CD8-positive, alpha-beta memory T cell (primary cell): ENCODE measurements at regions not wholly inside any gene's neighbourhood (a gene's known extent, or its start where the extent isn't known, plus 50 kb on each side); places are given as distances from the start of the nearest gene placed in this dataset.

Source experiments
- CTCF ChIA-PET: fragments of 350-600 bp; sonication (Branson Sonifier 250); formaldehyde crosslinking; loops from one replicate; lab custom pipeline; 2021; ENCODE audit warnings: antibody characterized with exemption; lab: Charles Lee
- POLR2A ChIA-PET: fragments of 350-600 bp; sonication (Branson Sonifier 250); formaldehyde crosslinking; loops from one replicate; lab custom pipeline; 2021; ENCODE audit warnings: antibody characterized with exemption; lab: Charles Lee
- DNase-seq, 5 donors: peaks; one replicate each; pipeline versions ENCODE4 v3.0.0 to v3.0.0-alpha.2; 2020 to 2022; ENCODE audit warnings: mixed read lengths in 1 of 5
- H3K27ac ChIP-seq: one replicate; pipeline ENCODE4 v1.7.0; 2013; ENCODE audit warnings: low read depth, mild to moderate bottlenecking, low read length, moderate library complexity
- H3K27me3 ChIP-seq: 2 replicates; pipeline ENCODE4 v1.7.0; 2013; ENCODE audit warnings: low read length, mild to moderate bottlenecking; ENCODE audit not compliant: insufficient read depth, poor library complexity, severe bottlenecking
- H3K36me3 ChIP-seq: 2 replicates; pipeline ENCODE4 v1.7.0; 2013; ENCODE audit warnings: mild to moderate bottlenecking, low read length, moderate library complexity; ENCODE audit not compliant: insufficient read depth
- H3K4me1 ChIP-seq: 2 replicates; pipeline ENCODE4 v1.7.0; 2013; ENCODE audit warnings: mild to moderate bottlenecking, low read length, moderate library complexity; ENCODE audit not compliant: insufficient read depth
- H3K4me3 ChIP-seq: 2 replicates; pipeline ENCODE4 v1.7.0; 2013; ENCODE audit warnings: mild to moderate bottlenecking, low read length
- H3K9me3 ChIP-seq: 2 replicates; pipeline ENCODE4 v1.7.0; 2013; ENCODE audit warnings: mild to moderate bottlenecking, low read length
- H3K27ac Mint-ChIP-seq, 8 donors: one replicate each; pipeline ENCODE4 v1.8.0; 2020 to 2021; ENCODE audit warnings: mixed read lengths in 8 of 8, mild to moderate bottlenecking in 6 of 8, inconsistent platforms in 3 of 8, moderate library complexity in 3 of 8
- H3K27me3 Mint-ChIP-seq, 2 donors: one replicate each; pipeline ENCODE4 v1.8.0; 2020 to 2021; ENCODE audit warnings: mixed read lengths in 2 of 2, mild to moderate bottlenecking in 1 of 2, moderate library complexity in 1 of 2
- H3K36me3 Mint-ChIP-seq, 3 donors: one replicate each; pipeline ENCODE4 v1.8.0; 2020 to 2021; ENCODE audit warnings: mixed read lengths in 3 of 3, inconsistent platforms in 1 of 3, mild to moderate bottlenecking in 1 of 3
- H3K4me1 Mint-ChIP-seq, 3 donors: one replicate each; pipeline ENCODE4 v1.8.0; 2020 to 2021; ENCODE audit warnings: mixed read lengths in 3 of 3, inconsistent platforms in 1 of 3, mild to moderate bottlenecking in 1 of 3
- H3K4me3 Mint-ChIP-seq, 7 donors: one replicate each; pipeline ENCODE4 v1.8.0; 2020 to 2021; ENCODE audit warnings: mixed read lengths in 7 of 7, mild to moderate bottlenecking in 6 of 7, moderate library complexity in 4 of 7, inconsistent platforms in 2 of 7
- H3K9me3 Mint-ChIP-seq, 5 donors: one replicate each; pipeline ENCODE4 v1.8.0; 2020 to 2022; ENCODE audit warnings: mixed read lengths in 5 of 5, mild to moderate bottlenecking in 3 of 5, moderate library complexity in 2 of 5, inconsistent platforms in 1 of 5

GRCh38 chr1:67886076-67886475, 52.8 kb upstream of the GNG12 start:
- peaks cover 0 to 2% (median 0%) of the 10 kb centered on the region in 5 donors for H3K9me3 Mint-ChIP-seq
- CTCF ChIA-PET, result no interaction called here

DNA sequence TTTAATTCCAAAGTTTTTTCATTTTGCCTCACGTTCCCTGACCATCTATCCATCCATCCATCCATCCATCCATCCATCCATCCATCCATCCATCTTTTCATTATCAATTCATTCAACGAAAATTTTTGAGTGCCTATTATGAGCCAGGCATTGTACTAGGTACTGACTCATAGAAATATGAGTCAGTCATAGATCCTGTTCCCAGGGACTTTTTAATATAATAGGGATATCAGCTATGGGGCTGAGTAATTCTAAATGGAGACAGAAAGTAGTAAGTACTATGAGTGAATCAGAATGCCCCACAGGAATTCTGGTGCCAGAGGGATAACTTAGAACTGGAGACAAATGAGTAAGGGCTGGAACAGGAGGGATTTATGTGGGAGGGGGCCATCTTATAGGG, 49.8 kb upstream of the GNG12 start:
- Histone ChIP-seq H3K27ac (no peak overlapping the region), H3K27me3 (no peaks in the 10 kb centered on the region)
- POLR2A ChIA-PET, result no interaction called here

More at GRCh38 chr1:67886076-67886475, 52.8 kb upstream of the GNG12 start:
- Mint-ChIP-seq H3K27me3 (peaks cover 9 to 35% of the 10 kb centered on the region in 2 donors), H3K36me3 (no peaks in the 10 kb centered on the region), H3K4me1 (no peaks in the 10 kb centered on the region), H3K27ac (no peak overlapping the region), H3K4me3 (no peak overlapping the region)
- no peak for DNase-seq
- H3K4me3 ChIP-seq, result no peak overlapping the region
- H3K27me3 ChIP-seq, result no peaks in the 10 kb centered on the region
- H3K27ac ChIP-seq, result no peak overlapping the region
- H3K4me1 ChIP-seq, result no peaks in the 10 kb centered on the region
- no peaks in the 10 kb centered on the region for H3K9me3 ChIP-seq
- POLR2A ChIA-PET, result no interaction called here
- no peaks in the 10 kb centered on the region for H3K36me3 ChIP-seq

More for the DNA sequence above, 49.8 kb upstream of the GNG12 start:
- no peak overlapping the region for H3K4me3 ChIP-seq
- Mint-ChIP-seq H3K9me3 (peaks cover 0 to 2% (median 0%) of the 10 kb centered on the region in 5 donors), H3K4me1 (no peaks in the 10 kb centered on the region), H3K36me3 (no peaks in the 10 kb centered on the region), H3K27ac (no peak overlapping the region), H3K27me3 (peaks cover 5 to 38% of the 10 kb centered on the region in 2 donors), H3K4me3 (no peak overlapping the region)
- no peaks in the 10 kb centered on the region for H3K36me3 ChIP-seq
- H3K4me1 ChIP-seq, result no peaks in the 10 kb centered on the region
- no peak for DNase-seq
- no peaks in the 10 kb centered on the region for H3K9me3 ChIP-seq
- CTCF ChIA-PET, result no interaction called here
